Urinary bladder (tissue), 3 donors: ENCODE measurements at regions not wholly inside any gene's neighbourhood (a gene's known extent, or its start where the extent isn't known, plus 50 kb on each side); places are given as distances from the start of the nearest gene placed in this dataset.
"Not testable (repeated sequence)": the region's sequence is repeated elsewhere in the genome, so short reads cannot be mapped to it uniquely, and the experiment has no call there.

Experiments
- DNase-seq: peaks from one replicate; pipeline ENCODE4 v3.0.0-alpha.2; 2015; ENCODE audit errors: extremely low spot score
- H3K27ac ChIP-seq: one replicate; pipeline ENCODE4 v1.5.1; 2013; ENCODE audit warnings: low read depth, mild to moderate bottlenecking, moderate library complexity
- H3K36me3 ChIP-seq: one replicate; pipeline ENCODE4 v1.6.1; 2013; ENCODE audit warnings: mild to moderate bottlenecking, moderate library complexity; ENCODE audit not compliant: insufficient read depth
- H3K4me1 ChIP-seq: one replicate; pipeline ENCODE4 v1.6.1; 2013; ENCODE audit warnings: mild to moderate bottlenecking, moderate library complexity; ENCODE audit not compliant: insufficient read depth
- H3K4me3 ChIP-seq: one replicate; pipeline ENCODE4 v1.5.1; 2013; ENCODE audit warnings: low read depth, low read length
- WGBS: extraction: QIAGEN DNeasy Blood & Tissue Kit; methylation state at CpG from one replicate; pipeline ENCODE4 v1.1.7; 2013; 5-methylcytosine and 5-hydroxymethylcytosine counted together
- donor health status: healthy with polysubstance abuse.
- donor health status: healthy.

DNA sequence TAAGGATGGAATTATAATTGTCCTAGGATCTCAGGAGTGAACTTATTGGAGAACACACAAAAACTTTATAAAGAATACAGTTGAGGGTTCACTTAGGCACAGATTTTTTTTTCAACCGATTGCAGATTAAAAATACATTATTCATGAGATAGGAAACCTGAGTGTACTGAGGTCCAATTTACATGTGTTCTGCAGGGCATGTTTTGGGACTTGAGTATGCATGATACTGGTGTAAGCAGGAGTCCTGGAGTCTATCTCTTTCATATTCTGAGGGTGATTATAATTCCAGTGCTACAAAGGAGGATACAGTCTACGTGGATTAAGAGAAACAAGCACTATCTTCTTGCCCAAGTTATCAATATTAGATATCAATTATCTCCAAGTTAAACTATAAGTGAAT lies 139.3 kb upstream of the HSFY2 start:
- Histone ChIP-seq H3K27ac (no peak overlapping the region), H3K4me1 (no peaks in the 10 kb centered on the region), H3K36me3 (no peaks in the 10 kb centered on the region), H3K4me3 (no peak overlapping the region)
- DNase-seq: no peak
- 88% methylated on average over 2 of the region's 2 CpGs for WGBS

DNA sequence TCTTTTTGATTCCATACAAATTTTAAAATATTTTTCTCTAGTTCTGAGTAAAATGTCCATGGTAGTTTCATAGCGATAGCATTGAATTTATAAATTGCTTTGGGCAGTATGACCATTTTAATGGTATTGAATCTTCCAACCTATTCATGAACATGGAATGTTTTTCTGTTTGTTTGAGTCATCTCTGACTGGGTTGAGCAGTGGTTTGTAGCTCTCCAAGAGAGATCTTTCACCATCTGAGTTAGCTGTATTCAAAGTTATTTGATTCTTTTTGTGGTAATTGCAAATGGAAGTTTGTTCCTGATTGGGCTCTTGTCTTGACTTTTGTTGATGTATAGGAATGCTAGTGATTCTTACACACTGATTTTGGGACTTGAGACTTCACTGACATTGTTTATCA lies 136.3 kb upstream of the HSFY2 start:
- no peak for DNase-seq
- WGBS: 98% methylated on average over 1 of the region's 1 CpG
- Histone ChIP-seq H3K27ac (no peak overlapping the region), H3K36me3 (no peaks in the 10 kb centered on the region), H3K4me3 (no peak overlapping the region), H3K4me1 (no peaks in the 10 kb centered on the region)

DNA sequence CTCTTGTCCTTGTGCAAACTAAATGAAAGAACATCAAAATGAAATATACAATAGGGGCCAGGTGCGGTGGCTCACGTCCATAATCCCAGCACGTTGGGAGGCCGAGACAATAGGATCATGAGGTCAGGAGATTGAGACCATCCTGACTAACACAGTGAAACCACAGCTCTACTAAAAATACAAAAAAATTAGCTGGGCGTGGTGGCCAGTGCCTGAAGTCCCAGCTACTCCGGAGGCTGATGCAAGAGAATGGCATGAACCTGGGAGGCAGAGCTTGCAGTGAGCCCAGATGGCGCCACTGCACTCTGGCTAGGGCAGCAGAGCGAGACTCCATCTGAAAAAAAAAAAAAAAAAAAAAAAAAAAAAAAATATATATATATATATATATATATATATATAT lies 132.7 kb upstream of the HSFY2 start:
- not testable (repeated sequence) for DNase-seq, H3K36me3 ChIP-seq, H3K4me1 ChIP-seq, H3K4me3 ChIP-seq, H3K27ac ChIP-seq
- 86% methylated on average over 8 of the region's 8 CpGs for WGBS

DNA sequence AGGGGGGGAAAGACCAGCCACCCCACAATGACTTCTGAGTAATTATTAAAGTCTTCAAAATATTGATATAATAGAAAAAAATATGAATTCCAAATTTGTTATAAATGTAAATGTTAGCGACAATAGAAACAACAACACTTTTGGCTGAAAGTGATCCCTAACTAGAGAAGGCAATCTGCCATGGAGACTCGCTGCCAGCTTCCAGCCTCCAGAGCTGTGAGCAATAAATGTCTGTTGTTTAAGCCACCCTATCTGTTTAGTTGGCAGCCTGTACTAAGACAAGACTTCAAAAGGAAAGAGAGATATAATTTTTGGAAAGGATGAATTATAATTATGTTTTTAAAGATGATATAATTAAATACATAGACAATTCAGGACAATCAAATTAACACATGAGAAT lies 130.8 kb upstream of the HSFY2 start:
- DNase-seq: no peak
- H3K4me3 ChIP-seq: no peak overlapping the region
- WGBS: 29% methylated on average over 2 of the region's 2 CpGs
- no peak overlapping the region for H3K27ac ChIP-seq
- H3K36me3 ChIP-seq: no peaks in the 10 kb centered on the region
- H3K4me1 ChIP-seq: no peaks in the 10 kb centered on the region

DNA sequence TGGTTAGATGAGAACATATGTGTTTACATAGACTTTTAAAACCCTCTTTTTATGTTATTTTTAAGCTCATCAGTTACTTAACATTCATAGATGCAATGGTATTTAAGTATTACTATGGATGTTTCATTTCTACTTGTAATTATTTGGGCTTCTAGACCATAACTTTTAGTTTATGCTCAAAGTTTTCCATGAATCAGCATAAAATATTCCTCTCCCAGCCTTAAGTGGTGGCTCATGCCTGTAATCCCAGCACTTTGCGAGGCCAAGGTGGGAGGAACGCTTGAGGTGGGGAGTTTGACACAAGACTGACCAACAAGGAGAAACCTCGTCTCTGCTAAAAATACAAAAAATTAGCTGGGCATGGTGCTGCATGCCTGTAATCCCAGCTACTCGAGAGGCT lies 118.5 kb upstream of the HSFY2 start:
- Histone ChIP-seq H3K4me3 (no peak overlapping the region), H3K36me3 (no peaks in the 10 kb centered on the region), H3K4me1 (no peaks in the 10 kb centered on the region), H3K27ac (no peak overlapping the region)
- DNase-seq: no peak
- WGBS: 62% methylated on average over 4 of the region's 4 CpGs

- H3K36me3 ChIP-seq: no peaks in the 10 kb centered on the region
- no peak overlapping the region for H3K27ac ChIP-seq
- H3K4me1 ChIP-seq: no peaks in the 10 kb centered on the region
- 97% methylated on average over 2 of the region's 2 CpGs for WGBS
- no peak for DNase-seq
- no peak overlapping the region for H3K4me3 ChIP-seq
Measured at GRCh38 chrY:18889548-18889947, 116.0 kb upstream of the HSFY2 start.

GRCh38 chrY:18884748-18885147 lies 111.2 kb upstream of the HSFY2 start:
- 64% methylated on average over 2 of the region's 2 CpGs for WGBS
- H3K27ac ChIP-seq: no peak overlapping the region
- no peak for DNase-seq
- no peak overlapping the region for H3K4me3 ChIP-seq
- H3K4me1 ChIP-seq: no peaks in the 10 kb centered on the region
- H3K36me3 ChIP-seq: no peaks in the 10 kb centered on the region

- DNase-seq, H3K4me3 ChIP-seq, H3K36me3 ChIP-seq, H3K27ac ChIP-seq, H3K4me1 ChIP-seq: not testable (repeated sequence)
- WGBS: no CpG with 5 or more reads among the region's 6 CpGs
Measured at GRCh38 chrY:18869145-18869544, 95.6 kb upstream of the HSFY2 start.

GRCh38 chrY:18866887-18867551 lies 93.5 kb upstream of the HSFY2 start:
- H3K27ac ChIP-seq, DNase-seq, H3K36me3 ChIP-seq, H3K4me3 ChIP-seq, H3K4me1 ChIP-seq: not testable (repeated sequence)
- WGBS: no CpG with 5 or more reads among the region's 3 CpGs

- not testable (repeated sequence) for H3K36me3 ChIP-seq, H3K27ac ChIP-seq, DNase-seq, H3K4me1 ChIP-seq, H3K4me3 ChIP-seq
- WGBS: no CpG with 5 or more reads among the region's 3 CpGs
Measured at GRCh38 chrY:18860856-18861255, 87.3 kb upstream of the HSFY2 start.

DNA sequence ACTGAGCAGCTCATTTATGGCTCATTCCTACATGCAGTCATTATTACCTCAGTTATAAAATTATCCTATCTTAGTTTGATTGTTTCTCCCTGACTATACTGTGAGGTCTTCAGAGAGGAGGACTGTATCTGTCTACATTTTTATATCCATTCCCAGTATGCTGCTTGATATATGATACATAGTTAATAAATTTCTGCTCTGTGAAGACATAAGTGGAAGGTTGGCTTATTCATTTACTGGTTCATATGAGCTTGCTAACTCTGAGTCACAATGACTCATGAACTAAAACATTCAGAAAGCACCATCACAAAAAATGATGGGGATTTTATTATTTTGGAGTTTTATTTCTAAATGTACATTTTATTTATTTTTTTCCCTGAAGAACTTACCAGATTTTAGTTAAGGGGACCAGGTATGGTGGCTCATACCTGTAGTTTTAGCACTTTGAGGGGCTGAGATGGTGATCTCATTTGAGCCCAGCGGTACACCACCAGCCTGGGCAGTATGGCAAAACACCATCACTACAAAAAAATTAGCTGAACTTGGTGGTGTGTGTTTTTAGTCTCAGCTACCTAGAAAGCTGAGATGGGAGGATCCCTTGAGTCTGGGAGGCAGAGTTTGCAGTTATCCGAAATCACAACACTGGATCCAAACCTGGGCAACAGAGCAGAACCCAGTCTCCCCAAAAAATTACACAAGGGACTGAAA lies 85.1 kb upstream of the HSFY2 start:
- H3K36me3 ChIP-seq, DNase-seq, H3K4me3 ChIP-seq, H3K27ac ChIP-seq, H3K4me1 ChIP-seq: not testable (repeated sequence)
- no CpG with 5 or more reads among the region's 2 CpGs for WGBS

- H3K4me1 ChIP-seq, H3K27ac ChIP-seq, H3K4me3 ChIP-seq, DNase-seq, H3K36me3 ChIP-seq: not testable (repeated sequence)
- no CpG with 5 or more reads among the region's 2 CpGs for WGBS
Measured at GRCh38 chrY:18855184-18855583, 81.6 kb upstream of the HSFY2 start.

DNA sequence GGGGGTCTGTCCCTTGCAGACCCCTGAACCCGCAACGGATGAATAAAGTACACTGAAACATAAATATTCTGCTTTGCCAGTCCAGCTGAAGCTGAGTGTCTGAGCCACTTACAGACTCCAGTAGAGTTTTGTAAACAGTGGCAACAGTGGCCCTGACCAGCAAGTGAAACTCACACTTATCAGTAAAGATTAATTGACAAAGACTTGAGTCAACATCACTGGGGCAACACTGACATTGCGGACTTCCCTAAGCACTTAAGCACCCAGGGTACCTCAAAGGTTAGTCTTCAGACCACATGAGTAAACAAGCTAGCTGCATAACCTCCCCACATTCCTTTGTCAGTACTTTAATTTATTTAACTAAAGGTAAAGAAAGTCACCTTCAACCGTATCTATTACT lies 79.8 kb upstream of the HSFY2 start:
- H3K27ac ChIP-seq, H3K4me3 ChIP-seq, H3K4me1 ChIP-seq, DNase-seq, H3K36me3 ChIP-seq: not testable (repeated sequence)
- no CpG with 5 or more reads among the region's 4 CpGs for whole genome bisulfite sequencing

DNA sequence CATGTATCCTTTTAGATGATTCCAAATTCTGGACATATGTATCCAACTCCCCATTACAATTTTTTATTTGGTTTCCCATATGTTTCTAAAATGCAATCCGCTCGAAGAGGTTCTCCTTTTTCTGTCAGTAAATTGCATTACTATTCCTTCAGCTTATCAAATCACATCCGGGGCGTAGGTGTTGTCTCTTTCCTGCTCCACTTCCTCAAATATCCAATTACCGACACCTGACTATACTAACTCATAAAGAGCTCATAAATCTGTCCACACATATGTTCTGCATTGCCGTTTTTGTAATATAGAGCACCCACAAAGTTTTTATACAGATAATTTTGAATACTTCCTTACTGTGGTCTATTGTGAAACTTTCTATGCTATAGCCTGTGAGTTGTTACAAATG lies 63.1 kb upstream of the HSFY2 start:
- H3K36me3 ChIP-seq, H3K4me1 ChIP-seq, H3K27ac ChIP-seq, H3K4me3 ChIP-seq, DNase-seq: not testable (repeated sequence)
- no CpG with 5 or more reads among the region's 6 CpGs for whole genome bisulfite sequencing
